ENCODE measurements at regions not wholly inside any gene's neighbourhood (a gene's known extent, or its start where the extent isn't known, plus 50 kb on each side); places are given as distances from the start of the nearest gene placed in this dataset.

DNA sequence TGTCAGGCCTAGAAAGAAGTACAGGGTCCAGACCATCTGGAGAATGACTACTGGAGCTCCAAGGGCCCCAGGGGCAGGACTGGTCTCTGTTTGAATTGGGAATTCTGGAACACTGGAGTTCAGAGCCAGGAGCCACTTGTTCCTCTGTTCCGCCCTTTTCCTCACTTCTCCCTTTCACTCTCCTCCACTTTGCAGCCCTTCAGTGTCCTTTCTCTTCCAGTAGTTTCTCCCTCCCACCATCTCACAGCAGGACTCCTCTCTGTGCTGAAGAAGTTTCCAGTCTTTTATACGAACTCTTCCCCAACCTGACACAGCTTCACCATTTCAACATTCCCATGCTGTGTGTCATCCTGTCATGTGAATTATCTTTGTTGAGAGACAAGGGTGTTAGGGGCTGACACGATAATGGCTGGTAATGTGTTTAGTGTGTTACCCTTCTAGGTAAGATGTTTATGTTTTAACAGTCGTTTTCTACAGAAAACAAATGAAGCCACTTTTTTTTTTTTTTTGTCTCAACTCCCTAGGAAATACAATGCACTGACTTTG, 180.3 kb upstream of the MYOCD start (continued):
- TF ChIP-seq, protein P1, sequence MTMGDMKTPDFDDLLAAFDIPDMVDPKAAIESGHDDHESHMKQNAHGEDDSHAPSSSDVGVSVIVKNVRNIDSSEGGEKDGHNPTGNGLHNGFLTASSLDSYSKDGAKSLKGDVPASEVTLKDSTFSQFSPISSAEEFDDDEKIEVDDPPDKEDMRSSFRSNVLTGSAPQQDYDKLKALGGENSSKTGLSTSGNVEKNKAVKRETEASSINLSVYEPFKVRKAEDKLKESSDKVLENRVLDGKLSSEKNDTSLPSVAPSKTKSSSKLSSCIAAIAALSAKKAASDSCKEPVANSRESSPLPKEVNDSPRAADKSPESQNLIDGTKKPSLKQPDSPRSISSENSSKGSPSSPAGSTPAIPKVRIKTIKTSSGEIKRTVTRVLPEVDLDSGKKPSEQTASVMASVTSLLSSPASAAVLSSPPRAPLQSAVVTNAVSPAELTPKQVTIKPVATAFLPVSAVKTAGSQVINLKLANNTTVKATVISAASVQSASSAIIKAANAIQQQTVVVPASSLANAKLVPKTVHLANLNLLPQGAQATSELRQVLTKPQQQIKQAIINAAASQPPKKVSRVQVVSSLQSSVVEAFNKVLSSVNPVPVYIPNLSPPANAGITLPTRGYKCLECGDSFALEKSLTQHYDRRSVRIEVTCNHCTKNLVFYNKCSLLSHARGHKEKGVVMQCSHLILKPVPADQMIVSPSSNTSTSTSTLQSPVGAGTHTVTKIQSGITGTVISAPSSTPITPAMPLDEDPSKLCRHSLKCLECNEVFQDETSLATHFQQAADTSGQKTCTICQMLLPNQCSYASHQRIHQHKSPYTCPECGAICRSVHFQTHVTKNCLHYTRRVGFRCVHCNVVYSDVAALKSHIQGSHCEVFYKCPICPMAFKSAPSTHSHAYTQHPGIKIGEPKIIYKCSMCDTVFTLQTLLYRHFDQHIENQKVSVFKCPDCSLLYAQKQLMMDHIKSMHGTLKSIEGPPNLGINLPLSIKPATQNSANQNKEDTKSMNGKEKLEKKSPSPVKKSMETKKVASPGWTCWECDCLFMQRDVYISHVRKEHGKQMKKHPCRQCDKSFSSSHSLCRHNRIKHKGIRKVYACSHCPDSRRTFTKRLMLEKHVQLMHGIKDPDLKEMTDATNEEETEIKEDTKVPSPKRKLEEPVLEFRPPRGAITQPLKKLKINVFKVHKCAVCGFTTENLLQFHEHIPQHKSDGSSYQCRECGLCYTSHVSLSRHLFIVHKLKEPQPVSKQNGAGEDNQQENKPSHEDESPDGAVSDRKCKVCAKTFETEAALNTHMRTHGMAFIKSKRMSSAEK (CRISPR knock-in tag; IDR thresholded peaks at IDR 0.05; ENCODE audit: borderline replicate concordance): no peak
- TF ChIP-seq CREM (CRISPR knock-in tag; IDR thresholded peaks at IDR 0.05) (no peak), NR2C2 (CRISPR knock-in tag; IDR thresholded peaks at IDR 0.05) (no peak), GABPB1 (CRISPR knock-in tag; IDR thresholded peaks at IDR 0.05) (no peak)
- TF ChIP-seq, protein P2, sequence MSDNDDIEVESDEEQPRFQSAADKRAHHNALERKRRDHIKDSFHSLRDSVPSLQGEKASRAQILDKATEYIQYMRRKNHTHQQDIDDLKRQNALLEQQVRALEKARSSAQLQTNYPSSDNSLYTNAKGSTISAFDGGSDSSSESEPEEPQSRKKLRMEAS (CRISPR knock-in tag; IDR thresholded peaks at IDR 0.05): no peak
- TF ChIP-seq, protein P3, sequence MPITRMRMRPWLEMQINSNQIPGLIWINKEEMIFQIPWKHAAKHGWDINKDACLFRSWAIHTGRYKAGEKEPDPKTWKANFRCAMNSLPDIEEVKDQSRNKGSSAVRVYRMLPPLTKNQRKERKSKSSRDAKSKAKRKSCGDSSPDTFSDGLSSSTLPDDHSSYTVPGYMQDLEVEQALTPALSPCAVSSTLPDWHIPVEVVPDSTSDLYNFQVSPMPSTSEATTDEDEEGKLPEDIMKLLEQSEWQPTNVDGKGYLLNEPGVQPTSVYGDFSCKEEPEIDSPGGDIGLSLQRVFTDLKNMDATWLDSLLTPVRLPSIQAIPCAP (CRISPR knock-in tag; IDR thresholded peaks at IDR 0.05): no peak

DNA sequence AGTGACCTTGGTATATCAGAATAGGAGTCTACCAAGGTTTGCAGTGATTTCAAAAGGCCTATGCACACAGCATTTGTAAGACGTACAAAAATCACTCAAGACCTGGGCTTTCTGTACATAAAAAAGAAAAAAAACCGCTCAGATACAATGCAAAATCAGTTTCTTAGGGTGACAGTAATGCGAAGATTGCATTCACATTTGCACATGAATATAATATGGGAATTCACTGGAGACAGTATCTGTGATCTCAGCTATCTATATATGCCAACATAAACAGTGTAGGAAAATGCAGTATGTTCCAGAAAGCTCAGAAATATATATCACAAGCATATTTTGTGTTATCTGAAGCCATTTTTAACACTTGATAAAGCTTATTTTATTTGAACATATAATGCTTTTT, 176.4 kb upstream of the MYOCD start:
- ChIA-PET POLR2A (no interaction called here), CTCF (interaction anchor here (1.6 kb wide), 1 partner anchor 253 kb away, joined by 3 read pairs; no protein-coding TSS in a partner anchor)
- H3K27me3 Mint-ChIP-seq (ENCODE audit: low read depth): no peaks in the 10 kb centered on the region; the same call in 1 of the 2 replicates
- no peaks in the 10 kb centered on the region for H3K36me3 Mint-ChIP-seq
- TF ChIP-seq FOXP1 (CRISPR knock-in tag; IDR thresholded peaks at IDR 0.05; ENCODE audit: borderline replicate concordance) (no peak), TEAD1 (CRISPR knock-in tag; IDR thresholded peaks at IDR 0.05) (no peak), SP1 (CRISPR knock-in tag; conservative IDR thresholded peaks at IDR 0.05) (no peak), TEAD4 (CRISPR knock-in tag; IDR thresholded peaks at IDR 0.05) (no peak), GABPB1 (CRISPR knock-in tag; IDR thresholded peaks at IDR 0.05) (no peak), PRRX2 (CRISPR knock-in tag; IDR thresholded peaks at IDR 0.05) (no peak), ETV6 (CRISPR knock-in tag; IDR thresholded peaks at IDR 0.05) (no peak), ELF4 (CRISPR knock-in tag; IDR thresholded peaks at IDR 0.05; ENCODE audit: low read depth) (no peak)
- TF ChIP-seq, protein P4, sequence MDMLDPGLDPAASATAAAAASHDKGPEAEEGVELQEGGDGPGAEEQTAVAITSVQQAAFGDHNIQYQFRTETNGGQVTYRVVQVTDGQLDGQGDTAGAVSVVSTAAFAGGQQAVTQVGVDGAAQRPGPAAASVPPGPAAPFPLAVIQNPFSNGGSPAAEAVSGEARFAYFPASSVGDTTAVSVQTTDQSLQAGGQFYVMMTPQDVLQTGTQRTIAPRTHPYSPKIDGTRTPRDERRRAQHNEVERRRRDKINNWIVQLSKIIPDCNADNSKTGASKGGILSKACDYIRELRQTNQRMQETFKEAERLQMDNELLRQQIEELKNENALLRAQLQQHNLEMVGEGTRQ (CRISPR knock-in tag; IDR thresholded peaks at IDR 0.05): no peak
- TF ChIP-seq, protein P5, sequence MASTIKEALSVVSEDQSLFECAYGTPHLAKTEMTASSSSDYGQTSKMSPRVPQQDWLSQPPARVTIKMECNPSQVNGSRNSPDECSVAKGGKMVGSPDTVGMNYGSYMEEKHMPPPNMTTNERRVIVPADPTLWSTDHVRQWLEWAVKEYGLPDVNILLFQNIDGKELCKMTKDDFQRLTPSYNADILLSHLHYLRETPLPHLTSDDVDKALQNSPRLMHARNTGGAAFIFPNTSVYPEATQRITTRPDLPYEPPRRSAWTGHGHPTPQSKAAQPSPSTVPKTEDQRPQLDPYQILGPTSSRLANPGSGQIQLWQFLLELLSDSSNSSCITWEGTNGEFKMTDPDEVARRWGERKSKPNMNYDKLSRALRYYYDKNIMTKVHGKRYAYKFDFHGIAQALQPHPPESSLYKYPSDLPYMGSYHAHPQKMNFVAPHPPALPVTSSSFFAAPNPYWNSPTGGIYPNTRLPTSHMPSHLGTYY (CRISPR knock-in tag; IDR thresholded peaks at IDR 0.05): no peak
- TF ChIP-seq, protein P6, sequence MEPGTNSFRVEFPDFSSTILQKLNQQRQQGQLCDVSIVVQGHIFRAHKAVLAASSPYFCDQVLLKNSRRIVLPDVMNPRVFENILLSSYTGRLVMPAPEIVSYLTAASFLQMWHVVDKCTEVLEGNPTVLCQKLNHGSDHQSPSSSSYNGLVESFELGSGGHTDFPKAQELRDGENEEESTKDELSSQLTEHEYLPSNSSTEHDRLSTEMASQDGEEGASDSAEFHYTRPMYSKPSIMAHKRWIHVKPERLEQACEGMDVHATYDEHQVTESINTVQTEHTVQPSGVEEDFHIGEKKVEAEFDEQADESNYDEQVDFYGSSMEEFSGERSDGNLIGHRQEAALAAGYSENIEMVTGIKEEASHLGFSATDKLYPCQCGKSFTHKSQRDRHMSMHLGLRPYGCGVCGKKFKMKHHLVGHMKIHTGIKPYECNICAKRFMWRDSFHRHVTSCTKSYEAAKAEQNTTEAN (CRISPR knock-in tag; IDR thresholded peaks at IDR 0.05): no peak
- TF ChIP-seq, protein P7, sequence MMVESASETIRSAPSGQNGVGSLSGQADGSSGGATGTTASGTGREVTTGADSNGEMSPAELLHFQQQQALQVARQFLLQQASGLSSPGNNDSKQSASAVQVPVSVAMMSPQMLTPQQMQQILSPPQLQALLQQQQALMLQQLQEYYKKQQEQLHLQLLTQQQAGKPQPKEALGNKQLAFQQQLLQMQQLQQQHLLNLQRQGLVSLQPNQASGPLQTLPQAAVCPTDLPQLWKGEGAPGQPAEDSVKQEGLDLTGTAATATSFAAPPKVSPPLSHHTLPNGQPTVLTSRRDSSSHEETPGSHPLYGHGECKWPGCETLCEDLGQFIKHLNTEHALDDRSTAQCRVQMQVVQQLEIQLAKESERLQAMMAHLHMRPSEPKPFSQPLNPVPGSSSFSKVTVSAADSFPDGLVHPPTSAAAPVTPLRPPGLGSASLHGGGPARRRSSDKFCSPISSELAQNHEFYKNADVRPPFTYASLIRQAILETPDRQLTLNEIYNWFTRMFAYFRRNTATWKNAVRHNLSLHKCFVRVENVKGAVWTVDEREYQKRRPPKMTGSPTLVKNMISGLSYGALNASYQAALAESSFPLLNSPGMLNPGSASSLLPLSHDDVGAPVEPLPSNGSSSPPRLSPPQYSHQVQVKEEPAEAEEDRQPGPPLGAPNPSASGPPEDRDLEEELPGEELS (CRISPR knock-in tag; IDR thresholded peaks at IDR 0.05): no peak
- TF ChIP-seq, protein P8, sequence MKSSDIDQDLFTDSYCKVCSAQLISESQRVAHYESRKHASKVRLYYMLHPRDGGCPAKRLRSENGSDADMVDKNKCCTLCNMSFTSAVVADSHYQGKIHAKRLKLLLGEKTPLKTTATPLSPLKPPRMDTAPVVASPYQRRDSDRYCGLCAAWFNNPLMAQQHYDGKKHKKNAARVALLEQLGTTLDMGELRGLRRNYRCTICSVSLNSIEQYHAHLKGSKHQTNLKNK (CRISPR knock-in tag; IDR thresholded peaks at IDR 0.05): no peak
- H3K9me3 Mint-ChIP-seq: no peaks in the 10 kb centered on the region
- DNase-seq (ENCODE audit: low spot score) (no peak), ATAC-seq (no peak)
- no peak overlapping the region for H3K27ac Mint-ChIP-seq
- H3K4me1 Mint-ChIP-seq: peaks cover 27% of the 10 kb centered on the region
- H3K4me3 Mint-ChIP-seq: no peak overlapping the region

All from WTC11 (cell line).